Testis (tissue), 2 donors: ENCODE measurements at regions not wholly inside any gene's neighbourhood (a gene's known extent, or its start where the extent isn't known, plus 50 kb on each side); places are given as distances from the start of the nearest gene placed in this dataset.

ENCODE experiments used
- POLR2A ChIP-seq: fragments of 450-650 bp; IDR thresholded peaks from one replicate; pipeline ENCODE4 v1.6.1; 2017; ENCODE audit warnings: antibody characterized with exemption, mild to moderate bottlenecking, moderate library complexity
- TF ChIP-seq, protein P1 (sequence below), 3 experiments: fragments of 450-650 bp in 2 of 3; fragments of 200-600 bp in 1 of 3; sonication (generic) in 1 of 3; IDR thresholded peaks; one replicate each; pipeline ENCODE4 v1.5.1; 2016 to 2019; ENCODE audit warnings: antibody characterized with exemption in 3 of 3, mild to moderate bottlenecking in 2 of 3, moderate library complexity in 1 of 3

DNA sequence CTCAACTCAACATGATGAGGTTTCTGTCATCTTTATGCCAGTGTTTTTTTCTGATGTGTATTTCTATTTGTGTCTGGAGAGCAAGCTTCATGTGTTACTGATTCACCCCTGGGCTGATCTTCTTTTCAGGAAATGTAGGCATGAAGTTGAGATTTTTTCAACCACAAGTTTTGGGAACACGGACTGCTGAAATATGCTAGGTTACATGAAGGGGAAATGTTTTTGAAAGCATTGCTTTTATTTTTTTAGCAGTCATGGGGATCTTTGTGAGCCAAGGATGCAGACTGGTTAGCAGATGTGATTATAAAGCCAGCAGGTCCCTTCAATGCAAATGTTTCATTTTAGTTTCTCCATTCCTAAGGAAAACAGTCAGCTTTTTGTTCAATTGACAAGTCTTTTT, 219.3 kb upstream of the COL8A1 start:
- TF ChIP-seq, protein P1, sequence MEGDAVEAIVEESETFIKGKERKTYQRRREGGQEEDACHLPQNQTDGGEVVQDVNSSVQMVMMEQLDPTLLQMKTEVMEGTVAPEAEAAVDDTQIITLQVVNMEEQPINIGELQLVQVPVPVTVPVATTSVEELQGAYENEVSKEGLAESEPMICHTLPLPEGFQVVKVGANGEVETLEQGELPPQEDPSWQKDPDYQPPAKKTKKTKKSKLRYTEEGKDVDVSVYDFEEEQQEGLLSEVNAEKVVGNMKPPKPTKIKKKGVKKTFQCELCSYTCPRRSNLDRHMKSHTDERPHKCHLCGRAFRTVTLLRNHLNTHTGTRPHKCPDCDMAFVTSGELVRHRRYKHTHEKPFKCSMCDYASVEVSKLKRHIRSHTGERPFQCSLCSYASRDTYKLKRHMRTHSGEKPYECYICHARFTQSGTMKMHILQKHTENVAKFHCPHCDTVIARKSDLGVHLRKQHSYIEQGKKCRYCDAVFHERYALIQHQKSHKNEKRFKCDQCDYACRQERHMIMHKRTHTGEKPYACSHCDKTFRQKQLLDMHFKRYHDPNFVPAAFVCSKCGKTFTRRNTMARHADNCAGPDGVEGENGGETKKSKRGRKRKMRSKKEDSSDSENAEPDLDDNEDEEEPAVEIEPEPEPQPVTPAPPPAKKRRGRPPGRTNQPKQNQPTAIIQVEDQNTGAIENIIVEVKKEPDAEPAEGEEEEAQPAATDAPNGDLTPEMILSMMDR (IDR thresholded peaks at IDR 0.05), result no peak
- TF ChIP-seq POLR2A, result no peak
